ENCODE measurements at regions not wholly inside any gene's neighbourhood (a gene's known extent, or its start where the extent isn't known, plus 50 kb on each side); places are given as distances from the start of the nearest gene placed in this dataset.

DNA sequence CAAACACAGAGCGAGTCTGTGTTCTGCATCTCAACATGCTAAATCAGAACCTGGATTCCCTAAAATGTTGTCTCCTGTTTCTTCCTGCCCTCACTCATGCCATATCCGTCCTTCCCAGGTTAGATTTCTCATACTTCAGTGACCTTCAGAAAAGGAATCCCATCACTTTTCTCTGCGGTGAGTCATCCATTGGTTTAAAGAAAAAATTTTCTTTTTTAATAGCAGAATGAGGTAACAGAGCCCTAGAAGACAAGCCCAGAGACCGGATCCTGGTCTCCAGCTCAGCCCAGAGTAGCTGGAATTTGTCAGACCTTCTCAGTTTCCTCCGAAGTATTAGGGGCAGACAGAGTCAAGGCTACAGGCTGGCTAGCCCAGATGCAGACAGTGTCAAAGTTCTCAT is 143.2 kb upstream of the DMRT1 start:
- 76 to 83% (median 81%) methylated on average over 5 of the region's 5 CpGs for WGBS, 4 donors
- intact Hi-C loops (cut with DNase I), result loop anchor here in 3 of 10 donors (5.0 to 10.0 kb wide), 3 partner anchors 39 to 83 kb away; no protein-coding TSS in a partner anchor
- ATAC-seq, result no peak
- no peak for DNase-seq
- Histone ChIP-seq H3K4me1 (peaks cover 3 to 90% (median 48%) of the 10 kb centered on the region in 12 donors), H3K9me3 (no peaks in the 10 kb centered on the region), H3K36me3 (peaks cover 0 to 13% (median 0%) of the 10 kb centered on the region in 9 donors), H3K4me3 (peak overlapping the region in 1 of 12 donors; percentile 46), H3K27ac (peak overlapping the region in 10 of 12 donors; percentile 15 to 94 (median 89)), H3K27me3 (no peaks in the 10 kb centered on the region)
- TF ChIP-seq POLR2A (IDR thresholded peaks at IDR 0.05), result no peak
- TF ChIP-seq, protein P1, sequence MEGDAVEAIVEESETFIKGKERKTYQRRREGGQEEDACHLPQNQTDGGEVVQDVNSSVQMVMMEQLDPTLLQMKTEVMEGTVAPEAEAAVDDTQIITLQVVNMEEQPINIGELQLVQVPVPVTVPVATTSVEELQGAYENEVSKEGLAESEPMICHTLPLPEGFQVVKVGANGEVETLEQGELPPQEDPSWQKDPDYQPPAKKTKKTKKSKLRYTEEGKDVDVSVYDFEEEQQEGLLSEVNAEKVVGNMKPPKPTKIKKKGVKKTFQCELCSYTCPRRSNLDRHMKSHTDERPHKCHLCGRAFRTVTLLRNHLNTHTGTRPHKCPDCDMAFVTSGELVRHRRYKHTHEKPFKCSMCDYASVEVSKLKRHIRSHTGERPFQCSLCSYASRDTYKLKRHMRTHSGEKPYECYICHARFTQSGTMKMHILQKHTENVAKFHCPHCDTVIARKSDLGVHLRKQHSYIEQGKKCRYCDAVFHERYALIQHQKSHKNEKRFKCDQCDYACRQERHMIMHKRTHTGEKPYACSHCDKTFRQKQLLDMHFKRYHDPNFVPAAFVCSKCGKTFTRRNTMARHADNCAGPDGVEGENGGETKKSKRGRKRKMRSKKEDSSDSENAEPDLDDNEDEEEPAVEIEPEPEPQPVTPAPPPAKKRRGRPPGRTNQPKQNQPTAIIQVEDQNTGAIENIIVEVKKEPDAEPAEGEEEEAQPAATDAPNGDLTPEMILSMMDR (IDR thresholded peaks at IDR 0.05), result no peak

DNA sequence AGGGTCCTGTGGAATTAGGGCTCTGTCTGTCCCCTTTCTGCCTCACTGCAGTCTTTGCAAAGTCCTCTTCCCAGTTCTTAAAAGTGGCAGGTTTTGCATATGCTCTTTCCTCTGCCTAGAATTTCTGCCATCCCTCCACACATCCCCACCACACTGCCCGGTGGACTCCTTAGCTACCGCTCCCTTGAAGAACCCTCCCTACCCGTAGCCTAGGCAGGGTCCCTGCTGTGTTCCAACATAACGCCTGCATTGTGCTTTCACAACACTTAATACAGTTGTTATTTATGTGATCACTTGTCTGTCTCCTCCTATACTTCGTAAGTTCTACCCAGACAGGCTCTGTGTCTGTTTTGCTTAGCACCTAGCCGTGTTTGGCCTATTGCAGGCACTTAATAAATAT is 142.5 kb upstream of the DMRT1 start:
- 71 to 86% (median 78%) methylated on average over 6 of the region's 6 CpGs for WGBS, 4 donors
- Histone ChIP-seq H3K4me3 (no peak overlapping the region), H3K27me3 (no peaks in the 10 kb centered on the region), H3K9me3 (no peaks in the 10 kb centered on the region), H3K36me3 (peaks cover 0 to 13% (median 0%) of the 10 kb centered on the region in 9 donors), H3K4me1 (peaks cover 3 to 90% (median 47%) of the 10 kb centered on the region in 12 donors), H3K27ac (peak overlapping the region in 4 of 12 donors; percentile 26 to 92 (median 66))
- TF ChIP-seq POLR2A (IDR thresholded peaks at IDR 0.05), result no peak
- TF ChIP-seq, protein P1 (IDR thresholded peaks at IDR 0.05), result no peak
- intact Hi-C loops (cut with DNase I), result loop anchor here in 3 of 10 donors (5.0 to 10.0 kb wide), 3 partner anchors 38 to 84 kb away; no protein-coding TSS in a partner anchor
- DNase-seq (no peak), ATAC-seq (no peak)

DNA sequence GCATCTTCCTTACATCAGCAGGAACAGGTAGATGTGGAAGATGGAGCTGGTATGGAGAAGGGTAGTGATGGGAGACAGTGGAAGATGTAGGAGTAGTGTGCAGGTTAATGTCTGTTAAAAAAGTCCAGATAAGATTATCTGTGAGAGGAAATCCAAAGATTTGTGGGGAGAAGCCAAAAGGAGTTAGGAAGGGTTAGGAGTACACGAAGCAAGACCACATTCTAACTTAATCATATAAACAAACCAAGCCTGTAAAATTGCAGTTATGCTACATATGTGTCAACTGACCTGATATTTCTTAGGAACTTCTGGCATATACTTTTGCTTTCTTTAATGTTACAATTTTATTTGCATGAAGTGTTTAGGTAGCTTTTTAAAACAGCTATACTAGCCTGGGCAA is 142.1 kb upstream of the DMRT1 start:
- ATAC-seq, result no peak
- no peak overlapping the region for H3K4me3 ChIP-seq
- peak overlapping the region in 4 of 12 donors; percentile 26 to 92 (median 37) for H3K27ac ChIP-seq
- no peak for TF ChIP-seq POLR2A (IDR thresholded peaks at IDR 0.05)
- TF ChIP-seq, protein P1 (IDR thresholded peaks at IDR 0.05), result no peak
- intact Hi-C loops (cut with DNase I), result loop anchor here in 3 of 10 donors (5.0 to 10.0 kb wide), 3 partner anchors 38 to 85 kb away; no protein-coding TSS in a partner anchor
- peaks cover 0 to 13% (median 0%) of the 10 kb centered on the region in 9 donors for H3K36me3 ChIP-seq
- no peak for DNase-seq
- no peaks in the 10 kb centered on the region for H3K9me3 ChIP-seq
- H3K4me1 ChIP-seq, result peaks cover 3 to 85% (median 42%) of the 10 kb centered on the region in 12 donors
- 38 to 59% (median 45%) methylated on average over 1 of the region's 1 CpG for WGBS, 4 donors
- H3K27me3 ChIP-seq, result no peaks in the 10 kb centered on the region

DNA sequence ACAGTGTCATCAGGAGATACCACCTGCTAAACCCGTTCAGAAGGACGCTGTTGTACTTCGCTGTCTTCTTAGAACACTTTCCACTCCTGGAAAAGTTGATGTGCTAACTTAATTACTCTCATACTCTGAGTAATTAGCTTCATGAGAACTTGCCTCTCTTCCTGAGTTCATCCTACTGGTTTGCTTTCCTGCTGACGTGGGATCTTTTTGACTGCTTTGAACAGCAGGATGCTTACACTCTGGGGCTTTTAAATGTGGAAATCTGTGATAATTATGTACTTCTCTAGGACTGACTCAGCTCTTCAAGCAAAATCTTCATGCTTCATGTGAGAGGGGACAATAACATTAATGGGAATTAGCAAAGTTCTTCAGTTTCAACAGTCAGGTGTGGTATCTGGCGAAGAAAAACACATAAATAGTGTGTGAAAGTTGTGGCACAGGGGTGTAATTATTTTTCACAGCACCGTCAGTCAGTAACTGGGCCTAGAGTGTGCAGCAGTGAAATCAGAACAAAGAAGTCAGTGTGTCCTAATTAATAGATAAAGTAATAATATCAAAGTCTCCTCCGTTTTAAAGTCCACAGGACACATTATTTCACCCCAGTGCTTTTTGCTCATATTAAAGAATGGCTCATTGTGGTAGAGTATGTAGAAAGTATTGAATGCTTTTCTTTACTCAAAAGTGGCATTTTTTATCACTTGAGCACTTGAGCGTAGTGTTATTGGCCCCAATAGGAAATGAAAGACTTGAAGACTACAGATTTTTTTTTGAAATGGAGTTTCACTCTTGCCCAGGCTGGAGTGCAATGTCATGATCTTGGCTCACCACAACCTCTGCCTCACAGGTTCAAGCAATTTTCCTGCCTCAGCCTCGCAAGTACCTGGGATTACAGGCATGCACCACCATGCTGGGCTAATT is 140.9 kb upstream of the DMRT1 start:
- H3K27me3 ChIP-seq, result no peaks in the 10 kb centered on the region
- intact Hi-C loops (cut with DNase I), result loop anchor here in 1 of 10 donors (1.0 kb wide), 1 partner anchor 15 kb away; no protein-coding TSS in a partner anchor
- no peak for DNase-seq
- H3K36me3 ChIP-seq, result peaks cover 0 to 13% (median 0%) of the 10 kb centered on the region in 9 donors
- peak overlapping the region in 5 of 12 donors; percentile 34 to 92 (median 37) for H3K27ac ChIP-seq
- no peaks in the 10 kb centered on the region for H3K9me3 ChIP-seq
- peaks cover 2 to 80% (median 31%) of the 10 kb centered on the region in 12 donors for H3K4me1 ChIP-seq
- H3K4me3 ChIP-seq, result no peak overlapping the region
- TF ChIP-seq POLR2A (IDR thresholded peaks at IDR 0.05), result no peak
- TF ChIP-seq, protein P1 (IDR thresholded peaks at IDR 0.05), result no peak
- ATAC-seq, result no peak
- WGBS, 4 donors, result 66 to 76% (median 74%) methylated on average over 9 of the region's 9 CpGs

Data from heart left ventricle (tissue), 16 donors.